Fibroblast of skin of abdomen (primary cell): ENCODE measurements at regions not wholly inside any gene's neighbourhood (a gene's known extent, or its start where the extent isn't known, plus 50 kb on each side); places are given as distances from the start of the nearest gene placed in this dataset.

Source experiments
- DNase-seq: peaks from one replicate; pipeline ENCODE4 v3.0.0-alpha.2; 2013

DNA sequence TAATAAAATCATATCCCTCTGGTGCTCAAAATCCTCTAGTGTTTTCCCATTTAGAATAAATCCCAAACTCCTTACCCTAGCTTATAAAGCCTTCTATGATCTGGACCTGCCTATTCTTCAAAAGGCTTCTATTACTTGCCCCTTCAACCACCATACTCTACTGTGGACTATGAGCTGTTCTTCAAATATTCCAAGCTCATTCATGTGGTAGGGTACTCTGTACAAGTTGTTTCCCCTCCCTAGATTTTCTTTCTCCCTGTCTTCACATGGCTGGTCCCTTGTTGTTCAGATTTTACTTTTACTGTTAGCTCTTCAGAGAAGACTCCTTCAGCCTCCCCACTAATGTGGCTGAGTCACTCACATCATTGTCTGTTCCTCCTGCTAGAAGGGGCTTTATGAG lies 193.2 kb downstream of the OGFRL1 start:
- DNase-seq, result peak; percentile 38

DNA sequence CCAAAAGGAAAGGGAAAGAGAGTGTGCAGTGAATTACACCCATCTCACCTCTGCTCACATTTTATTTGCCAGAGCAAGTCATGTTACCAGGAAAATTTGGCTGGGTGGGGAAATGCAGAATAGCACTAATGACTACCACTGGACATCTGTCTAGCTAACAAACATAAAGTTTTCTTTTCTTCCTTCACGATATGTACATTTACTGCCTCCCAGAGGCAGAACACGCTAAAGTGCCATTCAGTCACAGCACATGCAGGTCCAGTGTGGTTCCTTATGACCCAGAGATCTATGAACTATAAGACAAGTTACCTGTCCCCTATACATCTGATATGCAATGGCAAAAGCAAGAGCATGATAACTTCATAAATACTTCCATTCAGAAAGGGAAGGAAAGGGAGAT lies 194.1 kb downstream of the OGFRL1 start:
- peak; percentile 28 for DNase-seq

DNA sequence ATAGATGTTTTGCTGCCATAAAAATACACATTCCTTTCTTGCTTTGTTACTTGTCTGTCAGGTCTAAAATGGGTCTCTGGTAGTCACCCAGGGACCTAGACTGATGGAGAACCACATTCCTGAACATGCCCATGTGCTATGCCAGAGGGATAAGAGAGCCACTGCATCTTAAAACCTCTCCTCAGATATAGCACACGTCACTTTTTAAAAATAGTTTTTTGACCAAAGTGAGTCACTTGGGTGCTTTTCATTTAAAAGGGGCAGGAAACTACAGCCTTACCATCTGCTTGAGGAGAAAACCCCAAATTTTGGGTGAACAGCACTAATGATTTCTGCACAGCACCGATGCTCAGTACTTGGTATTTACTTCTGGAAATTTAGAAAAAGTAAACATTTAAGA lies 197.8 kb downstream of the OGFRL1 start:
- DNase-seq, result no peak

GRCh38 chr6:71488186-71488585 lies 199.6 kb downstream of the OGFRL1 start:
- DNase-seq, result no peak

DNA sequence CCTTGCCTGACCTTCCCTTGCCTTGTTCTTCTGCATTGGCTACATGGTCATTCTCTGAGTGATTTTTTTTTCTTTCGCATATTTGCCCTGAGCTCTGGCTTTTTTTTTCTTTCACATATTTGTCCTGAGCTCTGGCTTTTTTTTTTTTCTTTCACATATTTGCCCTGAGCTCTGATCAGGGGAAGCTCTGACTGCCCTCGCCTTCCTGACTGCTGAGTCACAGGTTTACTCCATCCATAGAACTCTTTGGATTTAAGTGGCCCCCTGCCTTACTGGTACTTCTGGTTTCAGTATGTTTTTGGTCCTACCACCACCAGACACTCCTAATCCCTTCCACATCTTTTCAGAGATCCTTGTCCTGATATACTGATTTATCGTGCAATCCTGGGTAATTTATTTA lies 201.1 kb downstream of the OGFRL1 start:
- peak; percentile 93 for DNase-seq

GRCh38 chr6:71490876-71491275 lies 202.3 kb downstream of the OGFRL1 start:
- no peak for DNase-seq

- DNase-seq, result no peak
Observed at GRCh38 chr6:71491844-71492243, 203.2 kb downstream of the OGFRL1 start.

GRCh38 chr6:71492668-71493067 lies 204.1 kb downstream of the OGFRL1 start:
- no peak for DNase-seq

DNA sequence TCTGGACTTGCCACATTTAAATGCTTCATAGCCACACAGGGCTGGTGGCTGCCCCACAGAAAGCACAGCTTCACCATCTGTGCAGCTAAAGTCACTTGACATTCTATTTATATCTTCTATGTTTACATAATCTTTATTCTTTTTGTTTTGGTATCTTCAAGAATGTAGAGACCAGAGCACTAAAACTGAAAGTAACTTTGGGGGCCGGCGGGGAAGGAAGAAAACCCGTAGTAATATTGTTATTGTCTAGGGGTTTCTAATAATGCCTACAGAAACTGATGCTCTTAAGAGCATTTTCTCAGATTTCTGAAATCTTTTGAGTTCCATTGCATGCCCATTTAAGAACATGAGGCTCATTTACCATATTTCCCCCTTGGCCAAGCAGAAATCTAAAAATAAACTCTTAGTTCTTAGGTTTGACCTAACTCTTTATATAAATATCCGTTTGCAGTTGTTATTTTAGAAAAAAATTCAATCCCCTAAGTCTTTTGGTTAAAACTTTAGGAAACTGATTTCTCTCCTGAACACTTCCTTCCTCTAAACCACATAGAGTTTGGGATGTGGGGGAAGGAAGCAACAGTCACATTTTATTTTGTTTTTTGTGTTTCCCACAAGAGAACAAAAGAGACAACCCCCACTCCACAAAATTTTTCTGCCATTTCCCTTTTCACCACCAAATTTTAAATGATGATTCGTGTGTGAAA lies 207.6 kb downstream of the OGFRL1 start:
- DNase-seq, result no peak

- no peak for DNase-seq
Observed at GRCh38 chr6:71496722-71497033, 208.1 kb downstream of the OGFRL1 start.

GRCh38 chr6:71498638-71499037 lies 210.0 kb downstream of the OGFRL1 start:
- DNase-seq, result no peak

DNA sequence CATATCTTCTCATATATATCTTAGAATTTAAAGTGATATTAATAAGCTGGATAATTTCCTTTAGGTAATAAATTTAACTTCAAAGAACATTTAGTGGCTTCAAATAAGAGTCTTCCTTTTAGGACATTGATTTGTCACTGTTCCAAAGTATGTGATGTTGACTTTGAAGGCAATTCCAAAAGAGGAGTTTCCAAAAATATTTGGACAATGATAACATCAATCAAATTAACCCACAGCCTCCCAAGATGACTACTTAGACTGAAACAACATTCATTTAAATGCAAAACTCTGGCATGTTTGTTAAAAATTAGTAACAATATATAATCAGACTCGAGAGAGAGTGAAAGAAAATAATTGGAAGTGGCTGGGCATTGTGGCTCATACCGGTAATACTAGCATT lies 211.1 kb downstream of the OGFRL1 start:
- DNase-seq, result no peak

- DNase-seq, result no peak
Observed at GRCh38 chr6:71502168-71502567, 213.6 kb downstream of the OGFRL1 start.

GRCh38 chr6:71502956-71503355 lies 214.3 kb downstream of the OGFRL1 start:
- no peak for DNase-seq

- DNase-seq, result no peak
Observed at GRCh38 chr6:71507183-71507582, 218.6 kb downstream of the OGFRL1 start.

- DNase-seq, result no peak
Observed at GRCh38 chr6:71509191-71510005, 220.8 kb downstream of the OGFRL1 start.

GRCh38 chr6:71510057-71510713 lies 221.6 kb downstream of the OGFRL1 start:
- peak; percentile 73 for DNase-seq

- DNase-seq, result no peak
Observed at GRCh38 chr6:71510856-71511255, 222.2 kb downstream of the OGFRL1 start.

- no peak for DNase-seq
Observed at GRCh38 chr6:71512256-71512655, 223.6 kb downstream of the OGFRL1 start.

GRCh38 chr6:71513036-71513435 lies 224.4 kb downstream of the OGFRL1 start:
- DNase-seq, result no peak

- DNase-seq, result no peak
Observed at GRCh38 chr6:71523548-71523947, 234.9 kb downstream of the OGFRL1 start.

DNA sequence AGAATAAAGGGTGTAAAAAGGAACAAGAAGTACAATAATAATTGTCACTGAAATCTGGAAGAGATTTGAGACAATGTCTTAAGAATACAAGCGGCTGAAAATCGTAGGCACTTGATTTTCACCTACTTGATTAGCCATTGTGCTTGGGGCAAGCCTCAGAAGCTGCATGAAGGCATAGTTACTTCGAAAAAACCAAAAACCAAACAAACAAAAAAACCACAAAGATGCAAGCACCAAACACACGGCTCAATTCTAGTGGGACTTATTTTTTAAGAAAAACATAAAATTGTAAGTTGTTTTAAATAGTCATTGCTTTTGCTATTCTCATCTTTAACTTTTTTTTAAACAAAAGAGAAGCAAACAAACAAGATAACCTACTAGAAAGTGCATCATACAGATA lies 235.6 kb downstream of the OGFRL1 start:
- no peak for DNase-seq

- DNase-seq, result no peak
Observed at GRCh38 chr6:71527886-71528285, 239.3 kb downstream of the OGFRL1 start.

DNA sequence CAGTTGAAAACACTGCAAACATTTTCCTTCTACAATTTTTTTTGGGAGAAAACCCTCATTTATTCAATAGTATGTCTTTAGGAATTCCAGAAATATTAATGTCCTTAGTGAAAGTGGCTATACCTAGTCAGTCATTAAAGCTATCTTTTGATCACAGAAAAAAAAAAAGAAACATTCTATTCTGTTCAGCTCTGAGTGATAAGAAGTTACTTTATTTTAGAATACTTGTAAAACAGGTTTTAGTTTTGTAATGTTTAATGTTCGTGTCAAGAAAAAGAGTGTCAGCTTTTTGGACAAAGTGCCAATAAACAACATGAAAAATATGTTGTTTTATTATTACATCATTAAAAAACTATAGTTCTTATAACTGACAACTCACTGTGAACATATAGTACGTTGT lies 240.4 kb downstream of the OGFRL1 start:
- DNase-seq, result no peak
